ENCODE measurements at regions not wholly inside any gene's neighbourhood (a gene's known extent, or its start where the extent isn't known, plus 50 kb on each side); places are given as distances from the start of the nearest gene placed in this dataset.

- no peak overlapping the region for H2BK20ac ChIP-seq (ENCODE audit: low read depth, low read length, poor library complexity, severe bottlenecking)
- WGBS (ENCODE audit: extremely low coverage, insufficient read length, low lambda C conversion rate) = no CpG with 5 or more reads among the region's 2 CpGs
- Mint-ChIP-seq H3K27ac (no peak overlapping the region), H3K36me3 (ENCODE audit: insufficient read depth in 1 of 3, low read depth in 3 of 3) (peaks cover 12 to 28% (median 23%) of the 10 kb centered on the region in 3 experiments), H3K9me3 (peaks cover 13 to 14% of the 10 kb centered on the region in 2 experiments), H3K4me1 (peaks cover 2 to 14% of the 10 kb centered on the region in 2 experiments; a peak in 2 of 4 replicates), H3K4me3 (no peak overlapping the region), H3K27me3 (ENCODE audit: low read depth) (no peaks in the 10 kb centered on the region)
- H2AFZ ChIP-seq (ENCODE audit: low read length) = no peak overlapping the region
- TF ChIP-seq CTCF (conservative IDR thresholded peaks at IDR 0.05) = no peak
- H2BK12ac ChIP-seq (ENCODE audit: insufficient read length, low read depth, low read length) = no peak overlapping the region
- no peak overlapping the region for H4K91ac ChIP-seq (ENCODE audit: insufficient read length, low read depth, low read length)
- no peak for DNase-seq
- H2AK5ac ChIP-seq (ENCODE audit: insufficient read length, low read length) = no peak overlapping the region
- H2BK5ac ChIP-seq (ENCODE audit: insufficient read length, low read length) = no peak overlapping the region
- no peak overlapping the region for H3K56ac ChIP-seq (ENCODE audit: insufficient read length, low read depth, low read length)
- no peak overlapping the region for H3K9ac ChIP-seq (ENCODE audit: extremely low read depth, insufficient read length, low read length)
- H3K4me2 ChIP-seq (ENCODE audit: insufficient read depth, insufficient read length, low read length) = no peak overlapping the region
- no peaks in the 10 kb centered on the region for H3K23me2 ChIP-seq (ENCODE audit: insufficient read length, low read depth, low read length, poor library complexity, severe bottlenecking)
- H3K27ac ChIP-seq (ENCODE audit: insufficient read length, low read depth, low read length) = no peak overlapping the region
- no peak overlapping the region for H2BK15ac ChIP-seq (ENCODE audit: low read depth, low read length)
- no peak overlapping the region for H3K23ac ChIP-seq (ENCODE audit: insufficient read length, low read depth, low read length)
- no peak overlapping the region for H3K18ac ChIP-seq (ENCODE audit: insufficient read length, low read depth, low read length)
- H3K4ac ChIP-seq (ENCODE audit: low read depth, low read length) = no peak overlapping the region
- no peak overlapping the region for H4K8ac ChIP-seq (replicated peaks; ENCODE audit: insufficient read length, low read depth, low read length)
- no peak overlapping the region for H3K14ac ChIP-seq (ENCODE audit: insufficient read depth, low read length)
- no peak overlapping the region for H3T11ph ChIP-seq (ENCODE audit: low read length)
- no peaks in the 10 kb centered on the region; the same call in 1 of the 2 replicates for H3K79me2 ChIP-seq (ENCODE audit: insufficient read depth, low read length)
- peaks cover 8% of the 10 kb centered on the region for H3K9me3 ChIP-seq (ENCODE audit: control insufficient read depth, low read depth, low read length)
- H3K27me3 ChIP-seq (ENCODE audit: insufficient read depth, low read length) = no peaks in the 10 kb centered on the region
- no peaks in the 10 kb centered on the region for H3K79me1 ChIP-seq (ENCODE audit: insufficient read depth, low read depth, low read length, poor library complexity, severe bottlenecking)
- H4K20me1 ChIP-seq (ENCODE audit: control insufficient read depth, insufficient read depth, insufficient read length) = no peaks in the 10 kb centered on the region
- no peaks in the 10 kb centered on the region for H3K4me1 ChIP-seq (ENCODE audit: insufficient read depth, low read length)
- no peak overlapping the region for H4K5ac ChIP-seq (ENCODE audit: insufficient read length, low read depth, low read length)
- no peak overlapping the region for H2BK120ac ChIP-seq (ENCODE audit: low read depth, low read length, poor library complexity, severe bottlenecking)
These were observed 209.4 kb downstream of the ZEB2 start for GRCh38 chr2:144310484-144310883.

All from H9 (cell line).